Kidney (tissue), 13 donors: ENCODE measurements at regions not wholly inside any gene's neighbourhood (a gene's known extent, or its start where the extent isn't known, plus 50 kb on each side); places are given as distances from the start of the nearest gene placed in this dataset.

ENCODE experiments used
- DNase-seq, 5 donors: peaks; one replicate each; pipeline ENCODE4 v3.0.0-alpha.2; 2013 to 2020
- FAIRE-seq: peaks from 2 replicates; lab custom pipeline; 2012; peaks lifted over from hg19 to GRCh38; lab: Jason Lieb, UNC
- H3K27ac ChIP-seq, 2 donors: one replicate each; pipeline ENCODE4 v1.7.0; 2013; ENCODE audit warnings: low read depth in 2 of 2, low read length in 2 of 2, inconsistent platforms in 1 of 2
- H3K27me3 ChIP-seq: one replicate; pipeline ENCODE4 v1.7.1; 2013; ENCODE audit warnings: low read length, inconsistent platforms; ENCODE audit not compliant: control insufficient read depth, insufficient read depth
- H3K36me3 ChIP-seq, 3 donors: one replicate each; pipeline versions ENCODE4 v1.7.0 to v1.7.1; 2013; ENCODE audit warnings: low read length in 3 of 3, control low read depth in 1 of 3, inconsistent platforms in 1 of 3; ENCODE audit not compliant: insufficient read depth in 3 of 3, control insufficient read depth in 2 of 3
- H3K4me1 ChIP-seq, 3 donors: one replicate each; pipeline versions ENCODE4 v1.7.0 to v1.7.1; 2013; ENCODE audit warnings: low read length in 3 of 3, inconsistent platforms in 1 of 3, low read depth in 1 of 3; ENCODE audit not compliant: control insufficient read depth in 2 of 3, insufficient read depth in 2 of 3
- H3K4me3 ChIP-seq, 3 donors: one replicate each; pipeline versions ENCODE4 v1.7.0 to v1.8.1; 2013; ENCODE audit warnings: low read length in 3 of 3, control low read depth in 1 of 3, inconsistent platforms in 1 of 3
- H3K9ac ChIP-seq, 3 donors: one replicate each; pipeline versions ENCODE4 v1.7.0 to v1.7.1; 2013; ENCODE audit warnings: low read length in 3 of 3, control low read depth in 1 of 3, inconsistent platforms in 1 of 3
- H3K9me3 ChIP-seq, 3 donors: one replicate each; pipeline versions ENCODE4 v1.7.0 to v1.7.1; 2013; ENCODE audit warnings: low read length in 3 of 3, control low read depth in 1 of 3, inconsistent platforms in 1 of 3; ENCODE audit not compliant: control insufficient read depth in 2 of 3, insufficient read depth in 1 of 3
- intact Hi-C: fragments of 100-400 bp; cut with DNase I; formaldehyde crosslinking; loops from one replicate; pipeline ENCODE4 v1.11.1; 2022
- TF ChIP-seq, protein P1 (sequence below): IDR thresholded peaks from 3 replicates; pipeline ENCODE4 v1.5.1; 2012; ENCODE audit warnings: mild to moderate bottlenecking, moderate library complexity, borderline replicate concordance; ENCODE audit not compliant: insufficient read depth; ENCODE audit errors: extremely low read depth
- donor health status: control.
- donor health status: control.
- donor health status: control.
- donor health status: control.
- donor health status: control.
- donor health status: DM: yes; HTN: yes; CAD: no.
- donor health status: Normal renal cell carcinoma (clear cell type).

- DNase-seq = peak in 1 of 5 donors; percentile 31
- Histone ChIP-seq H3K4me1 (no peaks in the 10 kb centered on the region), H3K27ac (no peak overlapping the region), H3K9ac (no peak overlapping the region), H3K27me3 (no peaks in the 10 kb centered on the region), H3K4me3 (no peak overlapping the region), H3K36me3 (no peaks in the 10 kb centered on the region), H3K9me3 (no peaks in the 10 kb centered on the region)
- intact Hi-C loops = no loop called here
- TF ChIP-seq, protein P1, sequence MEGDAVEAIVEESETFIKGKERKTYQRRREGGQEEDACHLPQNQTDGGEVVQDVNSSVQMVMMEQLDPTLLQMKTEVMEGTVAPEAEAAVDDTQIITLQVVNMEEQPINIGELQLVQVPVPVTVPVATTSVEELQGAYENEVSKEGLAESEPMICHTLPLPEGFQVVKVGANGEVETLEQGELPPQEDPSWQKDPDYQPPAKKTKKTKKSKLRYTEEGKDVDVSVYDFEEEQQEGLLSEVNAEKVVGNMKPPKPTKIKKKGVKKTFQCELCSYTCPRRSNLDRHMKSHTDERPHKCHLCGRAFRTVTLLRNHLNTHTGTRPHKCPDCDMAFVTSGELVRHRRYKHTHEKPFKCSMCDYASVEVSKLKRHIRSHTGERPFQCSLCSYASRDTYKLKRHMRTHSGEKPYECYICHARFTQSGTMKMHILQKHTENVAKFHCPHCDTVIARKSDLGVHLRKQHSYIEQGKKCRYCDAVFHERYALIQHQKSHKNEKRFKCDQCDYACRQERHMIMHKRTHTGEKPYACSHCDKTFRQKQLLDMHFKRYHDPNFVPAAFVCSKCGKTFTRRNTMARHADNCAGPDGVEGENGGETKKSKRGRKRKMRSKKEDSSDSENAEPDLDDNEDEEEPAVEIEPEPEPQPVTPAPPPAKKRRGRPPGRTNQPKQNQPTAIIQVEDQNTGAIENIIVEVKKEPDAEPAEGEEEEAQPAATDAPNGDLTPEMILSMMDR = no peak
- no peak for FAIRE-seq
These were observed 53.9 kb upstream of the TEX55 start for GRCh38 chr3:119091936-119092677.

GRCh38 chr3:119087799-119088198 lies 53.2 kb upstream of the IGSF11 start:
- TF ChIP-seq, protein P1 = no peak

GRCh38 chr3:119085070-119085439 lies 50.4 kb upstream of the IGSF11 start:
- TF ChIP-seq, protein P1 = no peak
- H3K27ac ChIP-seq = no peak overlapping the region
- H3K4me1 ChIP-seq = no peaks in the 10 kb centered on the region
- FAIRE-seq (no peak), DNase-seq (no peak)
- no peak overlapping the region for H3K9ac ChIP-seq
- no peak overlapping the region for H3K4me3 ChIP-seq
- H3K36me3 ChIP-seq = no peaks in the 10 kb centered on the region
- no peaks in the 10 kb centered on the region for H3K27me3 ChIP-seq
- no peaks in the 10 kb centered on the region for H3K9me3 ChIP-seq
- intact Hi-C loops = no loop called here

More at GRCh38 chr3:119087799-119088198, 53.2 kb upstream of the IGSF11 start:
- Histone ChIP-seq H3K9me3 (no peaks in the 10 kb centered on the region), H3K27me3 (no peaks in the 10 kb centered on the region), H3K4me3 (no peak overlapping the region), H3K27ac (no peak overlapping the region), H3K9ac (no peak overlapping the region), H3K36me3 (no peaks in the 10 kb centered on the region), H3K4me1 (no peaks in the 10 kb centered on the region)
- no peak for FAIRE-seq
- no peak for DNase-seq
- intact Hi-C loops = no loop called here
